HG02884 (cell line): ENCODE measurements at regions not wholly inside any gene's neighbourhood (a gene's known extent, or its start where the extent isn't known, plus 50 kb on each side); places are given as distances from the start of the nearest gene placed in this dataset.
"Not testable (repeated sequence)": the region's sequence is repeated elsewhere in the genome, so short reads cannot be mapped to it uniquely, and the experiment has no call there.

Source experiments
- ATAC-seq: cut with Tn5 transposase; IDR thresholded peaks from one replicate; pipeline ENCODE4 v1.9.1; 2021; ENCODE audit warnings: mild to moderate bottlenecking, moderate library complexity; ENCODE audit not compliant: unreplicated experiment

DNA sequence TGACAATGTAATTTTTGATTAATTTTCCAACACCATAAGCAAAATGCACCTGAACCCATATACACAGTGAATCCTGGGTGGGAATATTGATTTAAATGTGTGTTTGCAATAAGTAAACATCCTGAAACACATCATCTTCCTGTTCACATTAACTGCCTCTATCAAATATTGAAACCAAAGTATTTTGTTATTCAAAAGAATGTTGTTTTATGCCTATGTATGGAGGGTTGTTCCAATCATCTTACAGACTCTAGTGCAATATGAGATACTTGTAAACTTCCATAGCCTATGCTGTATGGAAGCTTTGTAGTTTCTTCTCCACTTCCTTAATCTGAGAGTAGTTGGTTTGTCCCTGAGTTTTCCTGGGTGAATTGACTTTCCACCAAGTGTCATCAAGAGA, 105.4 kb upstream of the SLC7A11 start:
- no peak for ATAC-seq

- ATAC-seq = no peak
These were observed 102.7 kb upstream of the SLC7A11 start for GRCh38 chr4:138344851-138345250.

- ATAC-seq = no peak
These were observed 101.9 kb upstream of the SLC7A11 start for GRCh38 chr4:138344054-138344453.

DNA sequence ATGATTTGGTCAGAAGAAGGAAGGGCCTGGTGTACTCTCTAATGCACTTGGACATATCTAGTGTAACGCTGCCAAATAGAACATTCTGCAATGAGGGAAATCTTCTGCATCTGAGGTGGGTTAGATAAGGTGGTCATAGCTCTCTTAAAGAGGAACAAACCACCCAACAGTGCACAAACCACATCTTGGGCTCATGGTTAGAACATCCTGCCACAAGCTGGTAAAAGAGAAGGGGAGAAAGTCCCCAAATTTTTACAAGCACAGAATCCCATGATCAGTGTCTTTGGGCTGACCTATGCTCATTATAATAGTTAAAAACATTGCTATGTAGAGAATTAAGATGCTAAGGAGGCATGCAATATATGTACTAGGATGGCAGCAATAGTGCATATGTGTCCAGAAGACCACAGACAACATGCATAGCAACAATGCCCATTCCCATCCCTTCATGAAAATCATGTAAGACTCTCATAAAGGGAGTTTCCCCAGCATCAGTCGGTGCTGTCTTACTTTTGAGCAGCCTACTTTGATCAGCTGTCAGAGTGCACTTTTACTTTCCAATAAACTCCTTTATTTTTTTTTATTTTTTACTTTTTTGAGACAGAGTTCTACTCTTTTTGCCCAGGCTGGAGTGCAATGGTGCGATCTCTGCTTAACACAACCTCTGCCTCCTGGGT, 99.7 kb upstream of the SLC7A11 start:
- ATAC-seq = peak; percentile 53

GRCh38 chr4:138338840-138339239, 96.7 kb upstream of the SLC7A11 start:
- ATAC-seq = no peak

- not testable (repeated sequence) for ATAC-seq
These were observed 96.1 kb upstream of the SLC7A11 start for GRCh38 chr4:138338222-138338621.

GRCh38 chr4:138334346-138335016, 92.3 kb upstream of the SLC7A11 start:
- ATAC-seq = no peak

DNA sequence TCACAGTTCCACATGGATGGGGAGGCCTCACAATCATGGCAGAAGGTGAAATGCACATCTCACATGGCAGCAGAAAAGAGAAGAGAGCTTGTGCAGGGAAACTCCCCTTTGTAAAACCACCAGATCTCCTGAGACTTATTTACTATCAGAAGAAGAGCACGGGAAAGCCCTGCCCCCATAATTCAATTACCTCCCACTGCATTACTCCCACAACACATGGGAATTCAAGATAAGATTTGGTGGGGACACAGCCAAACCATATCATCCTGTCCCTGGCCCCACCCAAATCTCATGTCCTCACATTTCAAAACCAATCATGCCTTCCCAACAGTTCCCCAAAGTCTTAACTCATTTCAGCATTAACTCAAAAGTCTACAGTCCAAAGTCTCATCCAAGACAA, 90.3 kb upstream of the SLC7A11 start:
- not testable (repeated sequence) for ATAC-seq

GRCh38 chr4:138330531-138330930, 88.4 kb upstream of the SLC7A11 start:
- ATAC-seq = no peak

DNA sequence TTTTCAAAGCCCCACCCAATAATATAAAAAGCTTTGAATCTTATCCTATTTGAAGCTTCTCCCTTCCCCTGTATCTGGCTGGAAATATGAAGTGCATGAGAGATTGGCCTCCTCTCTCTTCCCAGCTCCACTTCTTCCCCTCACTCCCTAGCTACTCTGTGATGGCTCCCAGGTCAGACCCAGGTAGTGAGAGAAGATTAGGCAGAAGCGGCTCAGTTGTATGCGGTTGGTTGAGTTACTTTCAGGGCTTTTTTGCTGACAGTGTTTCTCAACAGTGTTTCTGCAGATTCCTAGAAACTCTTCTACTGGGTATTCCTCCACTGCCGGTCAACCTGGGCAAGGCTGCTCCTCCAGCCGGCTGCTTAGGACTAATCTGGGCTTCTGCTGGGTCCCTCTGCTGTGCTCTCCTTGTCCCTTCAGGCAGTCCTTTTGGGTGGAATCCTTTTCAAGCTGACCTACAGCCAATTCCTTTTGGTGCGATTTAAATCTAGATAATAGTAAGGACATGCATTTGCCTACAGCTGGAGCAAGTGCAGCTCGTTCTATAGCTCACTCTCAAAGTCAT, 87.4 kb upstream of the SLC7A11 start:
- ATAC-seq = no peak

DNA sequence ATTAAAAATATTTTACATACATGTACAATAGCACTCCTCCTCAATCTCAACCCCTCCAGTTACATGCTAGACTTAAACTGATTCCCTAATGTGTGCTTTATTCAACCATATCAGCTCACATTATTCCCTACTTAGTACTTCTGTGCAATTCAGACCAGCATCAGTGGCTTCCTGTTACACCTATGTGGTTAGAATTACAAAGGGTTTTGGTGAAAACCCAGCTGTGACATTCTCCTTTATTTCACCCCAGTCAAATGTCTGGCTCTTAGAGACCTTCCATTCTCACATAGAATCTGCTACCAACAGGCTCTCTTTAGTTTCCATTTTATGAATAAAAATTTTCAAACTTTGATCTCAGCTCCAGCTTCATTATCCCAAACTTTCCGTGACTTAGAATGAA, 85.2 kb upstream of the SLC7A11 start:
- ATAC-seq = no peak

DNA sequence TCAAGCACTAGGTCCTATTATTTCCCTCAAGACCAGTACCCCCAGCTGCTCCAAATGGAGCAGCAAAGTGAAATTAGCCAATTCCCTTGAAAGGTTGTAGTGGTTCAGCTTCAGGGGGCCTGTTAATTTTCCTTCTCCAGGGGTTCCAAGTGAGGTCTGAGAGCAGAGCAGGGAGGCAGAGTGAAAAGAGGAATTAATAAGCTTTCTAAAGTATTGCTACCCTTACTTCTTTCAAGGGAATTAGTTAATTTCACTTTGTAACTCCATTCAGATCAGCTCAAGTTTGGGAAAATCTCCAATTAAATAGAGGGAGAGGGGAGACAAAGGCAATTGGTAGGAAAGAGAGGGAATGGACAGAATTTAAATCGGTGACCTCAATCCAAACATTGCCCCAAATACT, 78.7 kb upstream of the SLC7A11 start:
- no peak for ATAC-seq

GRCh38 chr4:138320030-138320429, 77.9 kb upstream of the SLC7A11 start:
- no peak for ATAC-seq

GRCh38 chr4:138317175-138317748, 75.1 kb upstream of the SLC7A11 start:
- no peak for ATAC-seq

GRCh38 chr4:138312536-138312911, 70.4 kb upstream of the SLC7A11 start:
- ATAC-seq = no peak

- no peak for ATAC-seq
These were observed 69.8 kb upstream of the SLC7A11 start for GRCh38 chr4:138311771-138312535.

GRCh38 chr4:138310991-138311390, 68.8 kb upstream of the SLC7A11 start:
- ATAC-seq = no peak

- ATAC-seq = no peak
These were observed 68.3 kb upstream of the SLC7A11 start for GRCh38 chr4:138310498-138310897.

DNA sequence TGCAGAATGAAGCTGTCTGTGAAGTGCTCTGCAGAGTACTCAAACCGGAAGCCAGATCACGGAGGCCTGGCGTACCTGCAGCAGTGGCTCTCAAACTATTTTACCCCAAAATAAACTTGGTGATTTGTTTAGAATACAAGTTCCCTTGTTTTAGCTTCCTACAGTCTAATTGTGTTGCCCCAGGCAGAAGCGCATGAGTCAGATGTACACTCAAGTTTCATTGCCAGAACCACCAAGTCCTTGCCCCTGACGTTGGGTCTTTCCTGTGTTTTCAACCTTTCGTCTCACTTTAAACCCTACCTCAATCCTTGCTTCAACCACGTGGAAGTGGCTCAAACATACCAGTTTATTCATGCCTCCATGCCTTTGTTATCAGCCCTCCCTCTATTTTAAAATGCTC, 66.2 kb upstream of the SLC7A11 start:
- ATAC-seq = no peak

DNA sequence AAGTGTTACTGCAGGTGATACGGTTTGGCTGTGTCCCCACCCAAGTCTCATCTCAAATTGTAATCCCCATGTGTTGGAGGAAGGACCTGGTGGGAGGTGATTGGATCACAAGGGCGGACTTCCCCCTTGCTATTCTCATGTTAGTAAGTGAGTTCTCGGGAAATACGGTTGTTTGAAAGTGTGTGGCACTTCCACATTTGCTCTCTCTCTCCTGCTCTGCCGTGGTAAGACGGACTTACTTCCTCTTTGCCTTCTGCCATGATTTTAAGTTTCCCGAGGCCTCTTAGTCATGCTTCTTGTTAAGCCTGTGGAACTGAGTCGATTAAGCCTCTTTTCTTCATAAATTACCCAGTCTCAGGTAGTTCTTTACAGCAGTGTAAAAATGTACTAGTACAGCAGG, 65.2 kb upstream of the SLC7A11 start:
- ATAC-seq = no peak

DNA sequence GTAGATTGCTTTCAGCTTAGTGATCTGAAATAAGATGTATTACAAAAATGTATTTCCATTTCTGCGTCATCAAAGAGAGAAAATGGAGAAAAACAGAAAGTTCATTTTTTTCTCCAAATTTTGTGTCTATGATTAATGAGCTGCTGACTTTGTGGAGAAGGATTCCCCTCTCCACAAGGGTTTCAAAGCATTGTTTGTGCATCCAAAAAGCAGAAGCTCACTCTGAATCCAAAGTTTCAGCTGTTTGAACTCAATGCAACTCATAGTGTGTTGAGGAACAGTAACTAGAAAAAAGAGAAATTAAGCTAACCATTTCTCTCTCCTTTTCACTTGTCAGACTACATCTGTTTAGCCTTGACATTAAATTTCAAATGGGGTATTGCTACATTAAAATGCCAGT, 62.9 kb upstream of the SLC7A11 start:
- ATAC-seq = no peak
